BE2C (cell line): ENCODE measurements at regions not wholly inside any gene's neighbourhood (a gene's known extent, or its start where the extent isn't known, plus 50 kb on each side); places are given as distances from the start of the nearest gene placed in this dataset.

Experiments
- DNase-seq: peaks from one replicate; pipeline ENCODE4 v3.0.0-alpha.2; 2020
- H3K27me3 ChIP-seq: fragments of 250-450 bp; sonication (Bioruptor Pico); 2 replicates; pipeline ENCODE4 v1.5.1; 2020; ENCODE audit warnings: mild to moderate bottlenecking
- H3K36me3 ChIP-seq: fragments of 250-450 bp; sonication (Bioruptor Pico); 2 replicates; pipeline ENCODE4 v1.5.1; 2020; ENCODE audit warnings: mild to moderate bottlenecking
- H3K4me1 ChIP-seq: fragments of 250-450 bp; sonication (Bioruptor Pico); 2 replicates; pipeline ENCODE4 v1.5.1; 2020
- H3K4me3 ChIP-seq: 2 replicates; pipeline ENCODE4 v1.5.1; 2011; ENCODE audit warnings: low read depth, low read length
- H3K9me3 ChIP-seq: fragments of 250-450 bp; sonication (Bioruptor Pico); 2 replicates; pipeline ENCODE4 v1.5.1; 2020
- TF ChIP-seq, protein P1 (sequence below): IDR thresholded peaks from 2 replicates; pipeline ENCODE4 v1.5.1; 2012; ENCODE audit warnings: mild to moderate bottlenecking, low read depth, low read length

DNA sequence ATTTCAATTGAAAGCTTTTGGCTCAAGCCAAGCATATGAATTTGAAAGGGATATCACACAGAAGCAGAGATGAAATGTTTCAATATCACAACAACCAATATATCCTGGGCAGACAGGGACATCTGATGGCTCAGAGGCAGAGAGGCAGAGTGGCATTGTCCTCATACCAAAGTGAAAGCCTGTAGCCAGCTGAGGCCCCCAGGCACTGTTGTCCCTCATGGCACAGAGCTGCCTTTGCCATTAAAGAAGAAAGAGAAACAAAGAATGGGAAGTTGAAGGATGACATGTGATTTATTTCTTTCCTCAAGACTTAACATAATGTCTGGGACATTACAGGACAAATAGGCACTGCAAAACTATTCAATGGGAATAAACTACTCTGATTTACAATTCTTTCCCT, 504.3 kb upstream of the PCDH15 start:
- Histone ChIP-seq H3K36me3 (no peaks in the 10 kb centered on the region), H3K4me3 (no peak overlapping the region), H3K9me3 (no peaks in the 10 kb centered on the region), H3K27me3 (no peaks in the 10 kb centered on the region), H3K4me1 (peaks cover 10% of the 10 kb centered on the region)
- TF ChIP-seq, protein P1, sequence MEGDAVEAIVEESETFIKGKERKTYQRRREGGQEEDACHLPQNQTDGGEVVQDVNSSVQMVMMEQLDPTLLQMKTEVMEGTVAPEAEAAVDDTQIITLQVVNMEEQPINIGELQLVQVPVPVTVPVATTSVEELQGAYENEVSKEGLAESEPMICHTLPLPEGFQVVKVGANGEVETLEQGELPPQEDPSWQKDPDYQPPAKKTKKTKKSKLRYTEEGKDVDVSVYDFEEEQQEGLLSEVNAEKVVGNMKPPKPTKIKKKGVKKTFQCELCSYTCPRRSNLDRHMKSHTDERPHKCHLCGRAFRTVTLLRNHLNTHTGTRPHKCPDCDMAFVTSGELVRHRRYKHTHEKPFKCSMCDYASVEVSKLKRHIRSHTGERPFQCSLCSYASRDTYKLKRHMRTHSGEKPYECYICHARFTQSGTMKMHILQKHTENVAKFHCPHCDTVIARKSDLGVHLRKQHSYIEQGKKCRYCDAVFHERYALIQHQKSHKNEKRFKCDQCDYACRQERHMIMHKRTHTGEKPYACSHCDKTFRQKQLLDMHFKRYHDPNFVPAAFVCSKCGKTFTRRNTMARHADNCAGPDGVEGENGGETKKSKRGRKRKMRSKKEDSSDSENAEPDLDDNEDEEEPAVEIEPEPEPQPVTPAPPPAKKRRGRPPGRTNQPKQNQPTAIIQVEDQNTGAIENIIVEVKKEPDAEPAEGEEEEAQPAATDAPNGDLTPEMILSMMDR, result no peak
- DNase-seq, result peak; percentile 34

DNA sequence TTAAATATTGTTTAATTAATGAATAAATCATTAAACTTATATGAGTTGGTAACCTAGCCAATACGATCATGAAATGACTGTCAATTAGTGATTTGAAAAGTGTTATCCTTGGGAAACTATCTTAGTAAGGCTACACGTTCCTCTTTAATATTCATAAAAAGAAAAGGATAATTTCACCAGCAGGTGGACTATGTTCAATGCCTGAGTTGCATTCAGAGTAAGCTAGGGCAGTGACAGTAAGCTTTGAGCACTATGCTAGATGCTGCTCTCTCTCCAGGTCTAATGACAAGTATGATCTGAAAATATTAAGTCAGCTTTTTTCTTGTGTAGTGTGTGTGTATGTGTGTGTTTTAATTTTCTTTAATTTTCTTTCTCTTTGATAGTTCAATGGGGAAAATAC, 486.3 kb upstream of the PCDH15 start:
- TF ChIP-seq, protein P1, result peak; percentile 42
- H3K27me3 ChIP-seq, result no peaks in the 10 kb centered on the region
- no peak overlapping the region for H3K4me3 ChIP-seq
- no peaks in the 10 kb centered on the region for H3K36me3 ChIP-seq
- no peaks in the 10 kb centered on the region for H3K9me3 ChIP-seq
- H3K4me1 ChIP-seq, result peaks cover 3% of the 10 kb centered on the region; the same call in 1 of the 2 replicates
- no peak for DNase-seq

DNA sequence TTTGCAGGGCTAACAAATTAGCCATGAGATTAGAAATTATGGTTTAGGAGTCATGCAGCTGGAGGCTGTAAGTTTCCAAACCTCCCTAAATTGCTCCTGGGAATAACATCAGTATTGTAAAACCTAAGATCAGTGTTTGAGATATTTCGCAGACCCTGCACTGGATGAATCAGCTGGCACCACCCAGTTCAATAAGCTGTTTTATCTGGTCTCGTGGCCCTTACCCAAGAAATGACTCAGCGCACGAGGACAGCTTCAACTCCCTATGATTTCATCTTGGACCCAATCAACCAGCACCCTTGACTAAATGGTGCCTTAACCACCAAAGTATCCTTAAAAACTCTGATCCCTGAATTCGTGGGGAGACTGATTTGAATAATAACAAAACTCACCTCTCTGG, 482.0 kb upstream of the PCDH15 start:
- Histone ChIP-seq H3K4me1 (no peaks in the 10 kb centered on the region), H3K36me3 (no peaks in the 10 kb centered on the region), H3K4me3 (no peak overlapping the region), H3K9me3 (no peaks in the 10 kb centered on the region), H3K27me3 (no peaks in the 10 kb centered on the region)
- peak; percentile 61 for DNase-seq
- TF ChIP-seq, protein P1, result no peak

DNA sequence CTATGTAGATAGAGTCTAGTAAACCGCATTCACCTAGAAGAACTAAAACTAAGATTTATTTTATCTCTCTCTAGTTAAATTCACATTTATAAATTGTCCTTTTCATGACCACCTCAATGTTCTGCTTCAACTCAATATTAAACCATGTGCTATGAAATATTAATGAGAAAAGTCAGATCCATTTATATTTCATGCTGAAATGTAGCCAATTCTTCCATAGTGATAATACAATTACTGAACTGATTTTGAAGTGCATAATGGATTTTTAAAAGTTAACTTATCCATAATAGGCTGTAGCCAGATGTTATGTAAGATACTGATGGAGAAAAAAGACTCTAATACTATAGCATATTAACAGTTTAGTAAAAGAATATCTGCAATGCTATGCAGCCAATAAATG, 479.7 kb upstream of the PCDH15 start:
- H3K36me3 ChIP-seq, result no peaks in the 10 kb centered on the region

DNA sequence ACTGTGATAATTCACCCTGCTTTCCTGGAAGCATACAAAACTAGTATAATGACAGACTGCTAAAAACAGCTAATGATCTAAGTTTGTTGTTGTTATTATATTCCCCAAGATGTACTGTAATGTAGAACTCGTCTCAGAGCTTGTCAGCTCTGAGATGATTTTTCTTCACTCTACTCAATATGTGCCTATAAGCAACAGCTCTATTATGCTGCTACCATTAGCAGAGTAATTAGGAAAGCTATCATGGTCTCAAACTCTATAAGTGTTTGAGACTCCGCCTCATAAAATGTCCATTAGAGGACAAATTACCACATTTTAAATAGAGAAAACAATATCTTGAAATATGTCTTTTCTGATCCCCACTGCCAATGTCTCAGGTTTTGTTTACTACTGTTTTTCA, 476.5 kb upstream of the PCDH15 start:
- Histone ChIP-seq H3K4me1 (no peaks in the 10 kb centered on the region), H3K27me3 (no peaks in the 10 kb centered on the region), H3K36me3 (no peaks in the 10 kb centered on the region), H3K9me3 (no peaks in the 10 kb centered on the region), H3K4me3 (no peak overlapping the region)
- TF ChIP-seq, protein P1, result no peak
- DNase-seq, result no peak

More for the DNA sequence above, 479.7 kb upstream of the PCDH15 start:
- Histone ChIP-seq H3K9me3 (no peaks in the 10 kb centered on the region), H3K27me3 (no peaks in the 10 kb centered on the region), H3K4me1 (no peaks in the 10 kb centered on the region), H3K4me3 (no peak overlapping the region)
- TF ChIP-seq, protein P1, result no peak
- DNase-seq, result no peak

DNA sequence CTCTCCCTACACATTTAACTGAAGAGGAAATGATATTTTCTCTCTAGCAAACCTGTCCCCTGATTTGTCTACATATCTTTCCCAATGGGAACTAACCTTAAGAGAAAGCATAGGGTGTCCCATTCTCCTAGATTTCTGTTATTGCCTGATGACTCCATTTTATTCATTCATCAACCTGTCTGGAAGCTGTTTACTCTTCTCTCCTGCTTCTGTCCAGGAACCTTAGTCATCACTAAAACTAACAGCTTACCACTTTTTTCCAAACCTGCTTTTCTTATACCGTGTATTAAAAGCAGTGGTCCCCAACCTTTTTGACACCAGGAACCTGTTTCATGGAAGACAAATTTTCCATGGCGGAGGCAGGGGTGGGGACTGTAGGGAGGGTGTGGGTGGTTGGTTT, 473.3 kb upstream of the PCDH15 start:
- Histone ChIP-seq H3K27me3 (no peaks in the 10 kb centered on the region), H3K4me1 (no peaks in the 10 kb centered on the region), H3K36me3 (no peaks in the 10 kb centered on the region), H3K9me3 (no peaks in the 10 kb centered on the region), H3K4me3 (no peak overlapping the region)
- TF ChIP-seq, protein P1, result no peak
- DNase-seq, result no peak
